Hindlimb muscle (tissue), 1 donor: ENCODE measurements at regions not wholly inside any gene's neighbourhood (a gene's known extent, or its start where the extent isn't known, plus 50 kb on each side); places are given as distances from the start of the nearest gene placed in this dataset.
A peak's percentile ranks its signal among the peaks of the same experiment; 100 is the strongest.

Experiments used
- DNase-seq: peaks from one replicate; pipeline ENCODE4 v3.0.0-alpha.2; 2013

- DNase-seq: no peak
Measured at GRCh38 chr18:48488388-48488850, 50.4 kb upstream of the CTIF start.

GRCh38 chr18:48486754-48487153 lies 52.1 kb upstream of the CTIF start:
- DNase-seq: no peak

GRCh38 chr18:48485828-48486405 lies 52.9 kb upstream of the CTIF start:
- no peak for DNase-seq

GRCh38 chr18:48481092-48481491 lies 57.7 kb upstream of the CTIF start:
- no peak for DNase-seq

GRCh38 chr18:48479531-48479930 lies 59.3 kb upstream of the CTIF start:
- no peak for DNase-seq

GRCh38 chr18:48477348-48477747 lies 61.5 kb upstream of the CTIF start:
- DNase-seq: no peak

- no peak for DNase-seq
Measured at GRCh38 chr18:48476550-48476917, 62.3 kb upstream of the CTIF start.

GRCh38 chr18:48475635-48476549 lies 62.9 kb upstream of the CTIF start:
- peak; percentile 66 for DNase-seq

GRCh38 chr18:48473816-48474215 lies 64.6 kb upstream of the ZBTB7C start:
- DNase-seq: no peak

- no peak for DNase-seq
Measured at GRCh38 chr18:48472610-48473009, 63.4 kb upstream of the ZBTB7C start.

- DNase-seq: no peak
Measured at GRCh38 chr18:48470484-48471180, 61.4 kb upstream of the ZBTB7C start.

- DNase-seq: no peak
Measured at GRCh38 chr18:48468151-48468550, 59.0 kb upstream of the ZBTB7C start.

- DNase-seq: no peak
Measured at GRCh38 chr18:48467231-48467630, 58.0 kb upstream of the ZBTB7C start.

- DNase-seq: no peak
Measured at GRCh38 chr18:48462510-48462909, 53.3 kb upstream of the ZBTB7C start.

GRCh38 chr18:48460929-48461583 lies 51.9 kb upstream of the ZBTB7C start:
- DNase-seq: no peak

GRCh38 chr18:48459465-48459864 lies 50.3 kb upstream of the ZBTB7C start:
- no peak for DNase-seq

- DNase-seq: no peak
Measured at GRCh38 chr18:48459016-48459415, 49.8 kb upstream of the ZBTB7C start.
